SIG-M5 treated with dmso at 0.1 percent for 504 hours (cell line): ENCODE measurements at regions not wholly inside any gene's neighbourhood (a gene's known extent, or its start where the extent isn't known, plus 50 kb on each side); places are given as distances from the start of the nearest gene placed in this dataset.
A peak's percentile ranks its signal among the peaks of the same experiment; 100 is the strongest.

Source experiments
- DNase-seq: peaks from one replicate; lab custom pipeline; 2025; ENCODE audit not compliant: unreplicated experiment; lab: John Stamatoyannopoulos, UW

DNA sequence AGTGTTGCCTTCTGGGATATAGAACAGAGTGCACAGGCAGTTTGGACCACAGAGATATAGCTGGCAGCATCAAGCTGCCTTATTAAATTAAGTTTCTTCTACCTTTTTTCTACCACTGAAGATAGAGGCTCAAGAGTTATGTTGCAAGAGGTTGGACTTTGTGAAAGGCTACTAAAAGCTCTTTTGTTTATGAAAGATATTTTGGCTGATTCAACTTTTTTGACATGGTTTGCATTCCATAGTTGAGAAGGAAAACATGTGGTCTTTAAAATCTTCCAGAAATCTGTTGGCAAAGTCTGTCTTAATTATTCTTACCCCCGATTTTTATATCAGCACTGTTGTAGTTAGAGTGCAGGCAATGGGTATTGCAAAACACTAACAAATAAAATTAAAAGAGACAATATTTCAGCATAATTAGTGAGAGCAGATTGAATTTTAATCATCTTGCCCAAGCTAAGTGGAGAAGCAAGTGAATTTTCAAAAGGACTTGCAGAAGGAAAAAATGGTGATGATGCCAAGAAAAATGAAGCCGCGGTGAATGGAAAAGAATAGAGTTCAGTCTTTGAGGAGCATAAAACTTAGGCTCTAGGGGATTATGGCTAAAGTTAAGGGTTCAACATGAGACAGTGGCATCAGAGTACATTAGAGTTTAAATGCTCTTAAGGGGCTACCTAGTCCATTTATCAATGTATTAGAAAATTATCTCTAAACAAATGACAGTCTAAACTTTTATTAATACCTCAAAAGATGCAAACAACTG is 450.9 kb upstream of the CNTNAP2 start:
- DNase-seq, result no peak

GRCh38 chr7:145655666-145656065 is 460.9 kb upstream of the CNTNAP2 start:
- no peak for DNase-seq

GRCh38 chr7:145645135-145645515 is 471.5 kb upstream of the CNTNAP2 start:
- no peak for DNase-seq

DNA sequence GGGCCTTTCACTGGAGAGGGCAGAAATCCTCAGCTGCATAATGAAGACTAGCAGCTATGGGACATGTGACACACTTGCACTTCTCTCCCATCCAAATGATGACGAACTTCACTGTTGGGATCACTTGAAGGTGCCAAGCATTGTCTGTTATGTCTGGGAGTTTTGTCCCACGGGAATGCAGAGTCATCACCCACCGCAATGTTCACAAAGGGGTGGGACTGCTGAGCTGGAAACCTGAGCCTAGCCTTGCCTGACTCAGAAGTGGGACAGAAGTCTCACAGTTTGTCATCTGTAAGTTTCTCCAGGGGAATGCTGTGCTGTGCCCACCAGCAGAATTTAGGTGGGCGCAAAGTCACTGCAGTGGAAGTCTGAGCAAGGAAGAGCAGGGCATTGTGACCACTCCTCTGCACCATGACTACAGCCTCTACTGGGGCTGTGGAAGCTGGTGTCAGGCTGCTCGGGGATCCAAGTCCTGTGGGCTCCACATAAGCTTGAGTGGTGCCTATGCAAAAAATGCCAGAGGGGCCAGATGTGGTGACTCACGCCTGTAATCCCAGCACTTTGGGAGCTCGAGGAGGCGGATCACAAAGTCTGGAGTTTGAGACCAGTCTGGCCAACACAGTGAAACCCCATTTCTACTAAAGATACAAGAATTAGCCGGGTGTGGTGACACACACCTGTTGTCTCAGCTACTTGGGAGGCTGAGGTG is 472.0 kb upstream of the CNTNAP2 start:
- DNase-seq, result no peak

GRCh38 chr7:145643981-145644380 is 472.6 kb upstream of the CNTNAP2 start:
- no peak for DNase-seq

DNA sequence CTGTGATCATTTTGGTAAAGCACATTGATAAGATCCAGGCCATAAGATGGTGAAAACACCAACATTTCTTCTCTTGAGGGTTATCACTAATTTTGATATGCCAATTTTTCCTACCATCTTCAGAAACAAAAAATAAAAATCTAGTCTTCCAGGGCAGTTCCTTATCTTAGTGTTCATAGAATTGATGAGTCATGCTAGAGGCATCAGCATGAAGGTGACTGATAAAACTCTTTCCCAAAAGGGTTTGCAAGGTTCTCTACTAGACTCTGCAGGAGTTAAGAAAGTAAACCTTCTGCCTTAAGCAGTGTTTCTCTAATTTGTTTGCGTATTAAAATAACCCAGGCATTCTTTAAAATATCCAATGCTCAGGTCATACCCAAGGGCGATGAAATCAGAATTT is 483.1 kb upstream of the CNTNAP2 start:
- no peak for DNase-seq

DNA sequence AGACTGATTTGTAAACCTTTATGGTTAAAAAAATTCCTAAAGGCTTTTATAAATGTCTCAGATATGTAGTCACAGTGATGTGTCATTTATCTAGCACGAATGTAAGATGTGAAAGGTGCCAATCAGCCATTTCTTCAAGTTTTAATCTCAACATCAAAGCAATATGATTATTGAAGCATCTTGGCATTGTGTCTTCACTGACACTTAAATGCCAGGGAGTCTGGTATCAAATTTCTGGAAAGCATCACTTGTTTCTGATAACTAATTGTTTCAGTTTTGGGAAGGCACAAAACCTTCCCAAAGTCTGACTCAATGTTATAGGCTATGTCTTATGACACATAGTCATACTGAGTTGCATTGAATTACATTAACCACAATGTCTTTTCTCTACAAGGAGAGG is 492.0 kb upstream of the CNTNAP2 start:
- DNase-seq, result no peak

GRCh38 chr7:145605963-145606362 is 510.6 kb upstream of the CNTNAP2 start:
- DNase-seq, result no peak

DNA sequence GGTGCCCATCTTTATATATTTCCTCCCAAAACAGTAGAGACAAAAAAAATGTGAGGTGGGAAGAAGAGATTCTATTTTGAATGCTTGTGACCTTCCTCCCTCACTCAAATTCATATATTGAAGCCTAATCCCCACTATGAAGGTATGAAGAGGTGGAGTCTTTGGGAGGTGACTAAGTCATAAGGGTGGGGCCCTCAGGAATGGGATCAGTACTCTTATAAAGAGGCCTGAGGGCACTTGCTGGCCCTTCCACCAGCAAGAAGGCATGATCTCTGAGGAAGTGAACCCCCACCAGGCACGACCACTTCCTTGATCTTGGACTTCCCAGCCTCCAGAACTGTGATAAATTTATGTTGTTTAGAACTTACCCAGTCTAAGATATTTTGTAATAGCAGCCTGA is 517.2 kb upstream of the CNTNAP2 start:
- no peak for DNase-seq

- no peak for DNase-seq
These were observed 532.2 kb upstream of the CNTNAP2 start for GRCh38 chr7:145584401-145584800.

DNA sequence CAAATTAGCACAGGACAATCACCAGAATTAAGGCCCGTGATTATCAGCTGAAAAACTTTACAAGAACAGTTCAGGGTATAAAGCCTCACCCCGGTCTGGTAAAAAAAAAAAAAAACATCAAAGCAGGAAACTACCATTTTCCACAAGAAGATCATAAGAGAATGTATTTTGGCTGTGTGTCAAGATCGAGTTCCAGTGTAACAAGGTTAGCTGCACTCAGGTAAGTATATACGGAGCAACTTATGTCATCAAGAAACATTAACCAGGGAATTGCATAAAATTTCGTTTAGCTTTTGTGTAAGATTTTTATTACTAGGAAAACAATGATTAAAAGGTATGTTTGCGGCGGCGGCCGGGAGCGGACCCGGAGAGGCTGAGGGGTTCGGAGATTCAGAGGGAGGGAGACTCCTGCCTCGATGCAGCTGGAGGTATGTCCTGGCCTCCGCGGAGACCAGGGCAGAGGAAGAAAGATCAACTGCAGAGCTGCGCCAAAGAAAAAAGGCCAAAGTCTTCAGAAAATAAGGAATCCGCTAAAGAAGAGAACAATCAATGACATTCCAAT is 533.8 kb upstream of the CNTNAP2 start:
- no peak for DNase-seq

DNA sequence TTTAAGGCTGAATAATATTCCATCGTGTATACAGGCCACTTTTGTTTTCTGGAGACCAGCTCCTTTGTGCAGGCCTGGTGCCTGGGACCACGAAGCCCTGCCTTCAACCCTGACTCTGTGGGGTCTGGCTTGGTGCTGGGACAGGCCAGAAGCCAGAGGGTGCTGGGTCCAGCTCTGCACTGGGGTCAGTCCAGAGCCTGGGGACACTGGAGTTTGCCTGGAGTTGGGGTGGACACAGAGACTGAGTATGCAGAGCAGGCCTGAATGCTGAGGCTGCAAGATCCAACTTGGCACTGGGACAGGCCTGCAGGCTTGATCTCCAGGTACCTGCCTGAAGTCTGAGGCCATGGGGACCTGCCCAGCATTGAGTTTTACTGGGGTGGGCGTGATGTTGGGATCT is 558.8 kb upstream of the CNTNAP2 start:
- no peak for DNase-seq

DNA sequence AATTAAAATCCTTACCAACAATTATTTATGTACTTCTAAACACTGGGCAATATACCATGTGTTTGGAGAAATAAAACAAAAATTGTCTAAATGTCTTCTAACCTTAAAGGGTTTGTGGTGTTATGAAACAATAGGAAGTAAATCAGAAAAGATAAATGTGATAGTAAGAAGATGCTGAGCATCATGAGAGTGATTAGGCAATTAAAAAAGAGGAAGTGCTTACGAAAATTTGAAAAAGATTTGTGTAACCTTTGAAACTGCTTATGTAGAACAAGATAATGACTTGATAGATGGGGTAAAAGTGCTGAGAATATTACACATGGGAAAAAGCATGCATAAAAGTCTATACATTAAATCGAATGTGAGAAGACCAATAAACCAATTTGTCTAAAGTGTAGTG is 573.4 kb upstream of the CNTNAP2 start:
- DNase-seq, result peak; percentile 23

DNA sequence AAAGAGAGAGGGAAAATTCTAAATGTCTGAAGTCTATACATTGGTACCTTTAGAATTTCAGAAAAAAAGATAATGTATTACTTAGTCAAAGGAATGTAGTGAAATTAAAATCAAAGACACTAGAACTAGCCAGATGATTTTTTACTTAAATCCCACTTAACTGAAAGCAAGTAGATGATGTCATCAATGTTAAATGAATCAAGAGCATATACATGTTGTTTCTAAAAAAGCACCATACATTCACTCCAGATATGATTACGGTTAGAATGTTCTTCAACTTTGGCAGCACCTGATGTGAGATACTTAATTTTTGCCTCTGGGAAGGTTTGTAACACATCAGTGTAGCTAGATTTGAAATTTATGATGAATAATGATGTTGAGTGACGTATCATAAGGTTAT is 576.7 kb upstream of the CNTNAP2 start:
- no peak for DNase-seq

GRCh38 chr7:145534301-145534700 is 582.3 kb upstream of the CNTNAP2 start:
- no peak for DNase-seq

GRCh38 chr7:145520284-145520683 is 596.3 kb upstream of the CNTNAP2 start:
- no peak for DNase-seq

DNA sequence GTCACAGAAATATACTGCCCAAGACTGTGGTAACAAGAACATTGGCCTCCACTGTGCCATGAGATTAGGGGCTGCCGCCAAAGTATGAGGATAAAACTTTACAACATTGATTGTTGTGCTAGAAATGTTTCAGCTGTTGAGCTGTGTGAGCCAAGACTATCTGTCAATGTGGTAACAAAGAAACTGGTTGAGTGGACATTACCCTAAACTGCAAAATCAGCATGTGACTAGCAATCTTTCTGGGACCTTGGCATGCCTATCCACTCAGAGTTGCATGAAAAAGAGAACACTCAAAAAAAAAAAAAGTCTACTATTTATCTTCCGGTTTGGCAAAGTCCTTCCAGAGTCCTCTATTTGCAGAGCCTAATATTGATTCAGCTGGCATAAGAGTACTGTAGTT is 605.6 kb upstream of the CNTNAP2 start:
- no peak for DNase-seq

- no peak for DNase-seq
These were observed 618.6 kb upstream of the CNTNAP2 start for GRCh38 chr7:145497911-145498525.

GRCh38 chr7:145490356-145490755 is 626.2 kb upstream of the CNTNAP2 start:
- DNase-seq, result no peak

DNA sequence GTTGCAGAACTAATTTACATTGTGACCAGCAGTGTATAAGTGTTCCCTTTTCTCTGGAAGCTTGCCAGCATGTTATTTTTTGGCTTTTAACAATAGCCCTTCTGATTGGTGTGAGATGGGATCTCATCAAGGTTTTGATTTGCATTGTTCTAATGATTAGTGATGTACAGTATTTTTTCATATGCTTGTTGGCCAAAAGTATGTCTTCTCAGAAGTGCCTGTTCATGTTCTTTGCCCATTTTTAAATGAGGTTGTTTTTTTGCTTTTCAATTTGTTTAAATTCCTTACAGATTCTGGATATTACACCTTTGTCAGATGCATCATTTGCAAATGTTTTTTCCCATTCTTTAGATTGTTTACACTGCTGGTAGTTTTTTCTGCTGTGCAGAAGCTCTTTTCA is 627.0 kb upstream of the CNTNAP2 start:
- DNase-seq, result no peak

GRCh38 chr7:145488816-145489215 is 627.8 kb upstream of the CNTNAP2 start:
- DNase-seq, result no peak

GRCh38 chr7:145481985-145482384 is 634.6 kb upstream of the CNTNAP2 start:
- no peak for DNase-seq
